Testis (tissue), 2 donors: ENCODE measurements at regions not wholly inside any gene's neighbourhood (a gene's known extent, or its start where the extent isn't known, plus 50 kb on each side); places are given as distances from the start of the nearest gene placed in this dataset.

ENCODE experiments used
- POLR2A ChIP-seq: fragments of 450-650 bp; IDR thresholded peaks from one replicate; pipeline ENCODE4 v1.6.1; 2017; ENCODE audit warnings: antibody characterized with exemption, mild to moderate bottlenecking, moderate library complexity
- TF ChIP-seq, protein P1 (sequence below), 3 experiments: fragments of 450-650 bp in 2 of 3; fragments of 200-600 bp in 1 of 3; sonication (generic) in 1 of 3; IDR thresholded peaks; one replicate each; pipeline ENCODE4 v1.5.1; 2016 to 2019; ENCODE audit warnings: antibody characterized with exemption in 3 of 3, mild to moderate bottlenecking in 2 of 3, moderate library complexity in 1 of 3

DNA sequence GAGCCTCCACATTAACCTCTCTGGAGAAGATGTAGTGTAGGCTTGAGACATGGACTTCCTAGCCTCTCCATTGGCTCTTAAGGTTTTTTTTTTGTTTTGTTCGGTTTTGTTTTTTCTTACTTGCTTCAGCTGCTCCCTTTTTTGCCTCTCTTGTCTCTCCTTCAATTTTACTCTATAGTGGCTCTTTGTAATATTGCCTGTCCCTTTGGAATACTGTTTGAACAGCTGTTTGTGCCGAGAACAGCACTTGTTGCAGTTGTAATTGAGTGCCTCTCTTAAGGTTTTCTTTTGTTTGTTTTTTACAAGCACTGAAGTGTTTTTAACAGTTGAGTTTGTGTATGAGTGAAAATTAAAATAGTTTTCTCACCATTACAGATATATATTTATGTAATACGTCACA is 567.7 kb downstream of the LRFN5 start:
- TF ChIP-seq, protein P1, sequence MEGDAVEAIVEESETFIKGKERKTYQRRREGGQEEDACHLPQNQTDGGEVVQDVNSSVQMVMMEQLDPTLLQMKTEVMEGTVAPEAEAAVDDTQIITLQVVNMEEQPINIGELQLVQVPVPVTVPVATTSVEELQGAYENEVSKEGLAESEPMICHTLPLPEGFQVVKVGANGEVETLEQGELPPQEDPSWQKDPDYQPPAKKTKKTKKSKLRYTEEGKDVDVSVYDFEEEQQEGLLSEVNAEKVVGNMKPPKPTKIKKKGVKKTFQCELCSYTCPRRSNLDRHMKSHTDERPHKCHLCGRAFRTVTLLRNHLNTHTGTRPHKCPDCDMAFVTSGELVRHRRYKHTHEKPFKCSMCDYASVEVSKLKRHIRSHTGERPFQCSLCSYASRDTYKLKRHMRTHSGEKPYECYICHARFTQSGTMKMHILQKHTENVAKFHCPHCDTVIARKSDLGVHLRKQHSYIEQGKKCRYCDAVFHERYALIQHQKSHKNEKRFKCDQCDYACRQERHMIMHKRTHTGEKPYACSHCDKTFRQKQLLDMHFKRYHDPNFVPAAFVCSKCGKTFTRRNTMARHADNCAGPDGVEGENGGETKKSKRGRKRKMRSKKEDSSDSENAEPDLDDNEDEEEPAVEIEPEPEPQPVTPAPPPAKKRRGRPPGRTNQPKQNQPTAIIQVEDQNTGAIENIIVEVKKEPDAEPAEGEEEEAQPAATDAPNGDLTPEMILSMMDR (IDR thresholded peaks at IDR 0.05): no peak
- TF ChIP-seq POLR2A: no peak
